ENCODE measurements at regions not wholly inside any gene's neighbourhood (a gene's known extent, or its start where the extent isn't known, plus 50 kb on each side); places are given as distances from the start of the nearest gene placed in this dataset.
"Not testable (repeated sequence)": the region's sequence is repeated elsewhere in the genome, so short reads cannot be mapped to it uniquely, and the experiment has no call there.

DNA sequence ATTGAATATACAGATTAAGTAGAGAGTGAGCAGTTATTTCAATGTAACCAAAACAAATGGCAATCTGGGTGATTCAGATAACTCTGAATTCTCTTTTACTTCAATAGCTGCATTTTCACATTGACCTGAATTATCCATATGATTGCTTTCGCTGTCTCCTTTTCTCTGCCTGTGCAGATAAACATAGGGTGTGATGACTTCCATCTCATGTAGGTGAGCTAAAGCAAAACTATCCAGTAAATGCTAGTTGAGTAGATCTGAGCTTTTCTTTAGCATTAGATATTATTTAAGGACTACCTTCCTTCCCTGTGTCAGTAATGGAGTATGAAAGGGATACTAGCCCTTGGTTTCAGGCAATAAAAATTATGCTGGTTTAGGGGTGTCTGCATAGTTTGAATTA, 288.6 kb downstream of the OXSM start:
- no peak for DNase-seq

DNA sequence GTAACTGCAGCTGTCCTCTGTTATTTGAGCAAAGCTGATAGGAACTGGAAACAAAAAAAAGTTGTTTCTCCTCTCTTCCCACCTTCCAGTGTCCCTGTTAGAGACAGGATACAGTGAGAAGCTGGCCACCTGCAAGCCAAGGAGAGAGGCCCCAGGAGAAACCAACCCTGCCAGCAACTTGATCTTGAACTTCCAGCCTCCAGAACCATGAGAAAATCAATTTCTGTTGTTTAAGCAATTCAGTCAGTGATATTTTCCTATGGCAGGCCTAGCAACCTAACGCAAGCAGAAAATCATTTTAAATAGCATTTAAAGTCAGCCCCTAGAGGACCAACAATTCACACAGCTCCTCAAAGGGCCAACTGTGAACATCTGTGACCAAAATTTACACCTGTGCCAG, 291.3 kb downstream of the OXSM start:
- no peak for DNase-seq

DNA sequence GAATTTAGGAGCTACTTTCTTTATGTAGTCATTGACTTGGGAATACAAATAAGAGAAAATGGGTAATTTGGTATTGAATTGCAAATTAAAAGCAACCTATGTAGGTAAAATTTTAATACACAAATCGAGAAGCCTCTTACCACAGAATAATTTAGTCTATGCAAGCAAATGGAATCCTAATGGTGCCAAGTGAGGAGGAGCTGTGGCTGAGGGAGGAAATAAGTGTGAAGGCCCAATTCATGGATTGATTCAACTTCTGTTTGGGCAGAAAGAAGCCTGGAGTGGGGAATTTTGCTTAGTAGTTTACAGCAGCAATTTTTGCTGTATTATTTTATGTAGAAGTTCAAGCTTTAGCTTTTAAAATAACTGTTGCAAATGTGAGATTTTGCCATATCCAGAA, 291.9 kb downstream of the OXSM start:
- no peak for DNase-seq

DNA sequence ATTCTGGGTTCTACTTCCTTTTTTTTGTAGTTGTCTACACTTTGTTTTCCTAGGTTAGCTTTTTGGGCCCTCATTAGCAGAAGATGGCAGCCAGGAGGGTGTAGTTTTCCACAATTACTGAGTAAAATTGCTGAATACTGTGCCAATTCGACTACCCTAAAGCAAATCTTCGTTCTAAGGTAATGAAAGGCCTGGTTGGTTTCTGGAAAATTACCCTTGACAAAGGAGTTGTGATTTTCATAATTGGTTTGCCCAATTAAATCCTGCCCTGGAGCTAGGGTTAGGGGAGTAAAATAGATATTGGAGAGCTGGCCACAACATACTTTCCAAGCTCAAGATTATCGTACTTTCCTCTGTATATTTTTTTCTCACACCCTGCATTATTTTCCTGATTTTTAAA, 293.0 kb downstream of the OXSM start:
- no peak for DNase-seq

DNA sequence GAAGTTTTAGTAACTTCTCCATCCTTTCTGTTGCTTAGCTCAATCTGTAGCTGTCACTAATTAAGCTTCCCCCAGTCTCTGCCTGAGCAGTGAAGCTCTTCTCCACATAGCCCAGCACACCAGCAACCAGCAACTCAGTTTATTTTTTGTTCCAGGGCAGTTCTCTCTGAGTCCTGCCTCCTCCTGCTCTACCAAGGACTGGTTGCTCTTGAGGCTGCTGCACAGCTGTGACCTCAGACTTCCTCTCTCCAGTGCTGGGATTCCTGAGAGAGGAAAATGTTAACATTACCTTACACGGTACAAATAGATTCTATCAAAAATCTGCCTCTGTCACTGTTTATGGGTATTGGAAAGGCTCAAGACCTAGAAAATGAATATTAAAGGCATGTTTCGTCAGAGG, 294.7 kb downstream of the OXSM start:
- DNase-seq = no peak

DNA sequence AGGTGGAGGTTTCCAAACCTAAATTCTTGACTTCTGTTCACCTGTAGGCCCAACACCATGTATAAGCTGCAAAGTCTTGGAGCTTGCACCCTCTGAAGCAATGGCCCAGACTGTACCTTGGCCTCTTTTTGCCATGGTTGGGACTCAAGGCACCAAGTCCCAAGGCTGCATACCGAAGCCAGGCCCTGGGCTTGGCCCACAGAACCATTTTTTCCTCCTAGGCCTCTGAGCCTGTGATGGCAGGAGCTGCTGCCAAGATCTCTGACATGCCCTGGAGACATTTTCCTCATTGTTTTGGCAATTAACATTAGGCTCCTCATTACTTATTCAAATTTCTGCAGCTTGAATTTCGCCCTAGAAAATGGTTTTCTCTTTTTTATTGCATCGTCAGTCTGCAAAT, 297.9 kb downstream of the OXSM start:
- no peak for DNase-seq

- DNase-seq = no peak
Measured at GRCh38 chr3:26089249-26089648, 299.4 kb downstream of the OXSM start.

- DNase-seq = no peak
Measured at GRCh38 chr3:26090589-26090988, 300.7 kb downstream of the OXSM start.

DNA sequence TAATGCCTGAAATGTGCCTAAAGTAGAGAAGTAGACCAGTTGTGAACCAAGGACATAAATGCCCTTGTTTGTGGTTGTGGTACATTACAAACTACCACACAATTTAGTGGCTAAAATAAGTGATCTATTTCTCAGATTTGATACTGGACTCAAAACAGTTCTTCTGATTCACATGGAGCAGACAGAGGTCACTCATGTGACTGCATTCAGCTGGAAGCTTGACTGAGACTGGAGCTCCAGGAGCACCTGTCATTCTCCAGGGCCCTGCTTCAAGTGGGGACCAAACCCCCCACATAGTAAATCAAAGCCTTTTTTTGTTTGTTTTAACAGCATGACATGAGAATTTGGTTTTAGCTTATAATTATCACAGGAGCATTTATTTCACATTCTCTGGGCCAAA, 301.2 kb downstream of the OXSM start:
- DNase-seq = no peak

DNA sequence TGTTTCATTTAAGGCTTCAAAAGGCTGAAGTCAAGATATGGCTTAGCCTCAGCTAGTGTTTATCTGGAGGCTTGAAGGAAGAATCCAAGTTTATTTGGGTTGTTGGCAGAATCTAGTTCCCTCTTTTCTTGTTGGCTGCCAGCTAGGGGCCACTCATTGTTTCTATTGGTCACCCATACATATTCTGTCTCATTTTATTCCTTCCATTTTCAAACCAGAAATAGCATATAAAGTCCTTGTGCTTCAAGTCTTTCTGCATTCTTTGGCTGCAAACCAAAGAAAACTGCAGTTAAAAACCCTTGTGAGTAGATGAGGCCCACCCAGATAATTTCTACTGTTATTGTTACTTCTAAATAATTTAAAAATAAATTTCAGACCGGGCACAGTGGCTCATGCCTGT, 301.7 kb downstream of the OXSM start:
- DNase-seq = no peak

GRCh38 chr3:26097111-26097510, 307.2 kb downstream of the OXSM start:
- not testable (repeated sequence) for DNase-seq

- DNase-seq = no peak
Measured at GRCh38 chr3:26099692-26100091, 309.8 kb downstream of the OXSM start.

GRCh38 chr3:26100176-26100575, 310.3 kb downstream of the OXSM start:
- DNase-seq = no peak

- DNase-seq = no peak
Measured at GRCh38 chr3:26102376-26102775, 312.5 kb downstream of the OXSM start.

DNA sequence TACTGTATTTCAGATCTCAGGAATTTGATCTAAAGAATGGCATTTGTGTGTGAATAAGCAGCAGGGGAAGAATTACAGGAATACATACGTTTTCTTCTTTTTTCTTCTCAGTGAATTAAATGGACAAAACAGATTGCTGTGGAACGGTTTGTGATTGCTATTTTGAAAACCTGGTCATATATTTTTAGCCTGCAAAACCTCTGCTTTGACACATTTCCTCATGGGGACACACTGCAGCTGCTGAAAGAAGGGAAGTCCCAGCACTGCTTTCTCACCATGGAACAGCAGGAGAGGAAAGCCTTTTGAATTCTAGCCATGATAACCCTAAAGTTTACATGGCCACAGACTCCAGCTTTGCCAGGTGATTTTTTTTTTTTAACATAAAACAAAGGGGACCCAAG, 315.0 kb downstream of the OXSM start:
- no peak for DNase-seq

- DNase-seq = no peak
Measured at GRCh38 chr3:26105261-26105660, 315.4 kb downstream of the OXSM start.

GRCh38 chr3:26106228-26106627, 316.3 kb downstream of the OXSM start:
- no peak for DNase-seq

DNA sequence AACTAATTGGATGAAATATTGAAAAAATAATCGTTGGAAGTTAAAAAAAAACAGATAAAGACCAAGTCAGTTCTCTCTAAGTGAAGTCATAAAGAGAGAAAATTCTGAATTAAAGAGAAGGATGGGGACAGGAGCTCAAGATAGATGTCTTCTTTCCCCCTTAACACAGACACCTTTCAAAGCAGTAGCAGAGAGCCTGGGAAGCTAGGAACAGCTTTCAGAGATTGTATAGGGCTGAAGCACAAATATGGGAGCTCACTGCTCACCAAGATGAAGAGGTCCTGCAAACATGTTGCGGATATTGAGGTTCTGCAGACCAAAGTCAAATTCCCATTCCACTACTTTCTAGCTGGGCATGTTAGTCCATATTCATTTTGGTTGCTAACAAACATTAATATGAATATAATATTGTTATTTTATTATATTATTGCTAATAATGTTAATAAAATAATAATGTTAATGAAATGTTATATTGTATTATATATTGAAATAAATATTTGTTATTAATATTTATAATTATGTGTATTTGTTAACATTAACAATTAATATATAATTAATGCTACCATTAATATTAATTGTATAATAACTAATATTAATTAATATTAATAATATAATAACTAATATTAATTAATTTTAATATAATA, 319.1 kb downstream of the OXSM start:
- DNase-seq = no peak

- no peak for DNase-seq
Measured at GRCh38 chr3:26114851-26115250, 325.0 kb downstream of the OXSM start.

DNA sequence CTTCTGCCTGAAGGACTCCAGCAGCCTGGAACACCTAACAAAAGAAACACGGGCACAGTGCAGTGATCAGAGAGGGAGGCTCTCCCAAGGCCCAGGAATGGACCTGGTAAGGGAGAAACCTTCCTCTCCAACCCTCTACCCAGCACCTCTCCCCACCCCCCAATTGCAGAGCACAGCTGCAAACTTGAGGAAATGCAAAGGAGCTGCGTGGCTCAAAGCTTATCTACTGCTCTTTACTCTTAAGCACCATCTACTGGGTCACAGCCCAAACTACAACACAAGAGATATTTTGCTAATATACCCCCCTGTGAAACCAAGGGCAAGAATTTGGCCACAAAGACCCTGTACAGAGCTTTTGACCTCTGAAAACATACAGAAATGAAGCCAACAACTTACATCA, 328.3 kb downstream of the OXSM start:
- no peak for DNase-seq

GRCh38 chr3:26132942-26133341, 343.1 kb downstream of the OXSM start:
- no peak for DNase-seq

DNA sequence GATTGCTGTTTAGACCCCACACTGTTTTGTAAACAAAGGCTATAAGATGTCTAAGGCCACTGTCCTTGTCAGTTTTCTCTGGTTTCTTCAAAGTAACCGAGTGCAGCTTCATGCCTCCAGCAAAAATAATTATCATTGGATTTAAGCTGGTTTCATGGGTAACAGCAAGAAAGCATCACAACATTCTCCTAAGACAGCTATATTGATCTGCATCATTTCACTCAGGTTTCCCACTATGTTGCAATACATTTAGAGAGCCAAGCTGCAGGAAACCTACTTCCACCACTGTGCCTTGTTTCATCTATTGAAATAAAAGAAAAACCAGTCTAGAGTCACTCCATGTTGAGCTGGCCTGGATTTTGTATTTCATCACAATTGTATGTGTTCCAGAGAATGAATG, 351.4 kb downstream of the OXSM start:
- DNase-seq = no peak

GRCh38 chr3:26145769-26146168, 355.9 kb downstream of the OXSM start:
- no peak for DNase-seq

DNA sequence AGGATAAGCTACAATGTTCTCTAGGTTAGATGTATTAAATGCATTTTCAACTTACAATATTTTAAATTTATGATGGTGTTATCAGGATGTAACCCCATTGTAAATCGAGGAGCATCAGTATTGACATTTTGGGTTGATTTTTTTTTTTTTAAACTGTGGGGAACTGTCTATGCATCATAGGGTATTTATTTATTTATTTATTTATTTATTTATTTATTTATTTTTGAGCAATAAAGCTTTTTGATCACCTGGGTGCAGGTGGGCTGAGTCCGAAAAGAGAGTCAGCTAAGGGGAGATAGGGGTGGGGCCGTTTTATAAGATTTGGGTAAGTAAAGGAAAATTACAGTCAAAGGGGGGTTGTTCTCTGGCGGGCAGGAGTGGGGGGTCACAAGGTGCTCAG, 367.5 kb downstream of the OXSM start:
- DNase-seq = not testable (repeated sequence)

GRCh38 chr3:26171006-26171405, 381.1 kb downstream of the OXSM start:
- no peak for DNase-seq

DNA sequence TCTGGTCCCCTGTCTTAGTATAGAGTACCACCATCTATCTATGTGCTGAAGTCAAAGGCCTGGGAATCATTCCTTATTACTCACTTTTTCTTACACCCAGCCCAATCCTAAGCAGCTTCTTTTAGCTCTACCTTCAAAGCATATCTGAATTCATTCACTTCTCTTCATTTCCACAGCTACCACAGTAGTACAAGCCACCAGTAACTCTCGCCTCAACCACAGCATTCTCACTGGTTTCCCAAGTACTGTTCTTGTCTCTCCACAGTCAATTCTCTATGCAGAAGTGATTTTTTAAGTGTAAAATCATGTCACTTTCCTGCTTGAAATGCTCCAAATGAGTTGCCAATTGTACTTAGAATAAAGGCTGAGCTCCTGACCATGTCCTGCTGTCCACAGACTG, 401.7 kb downstream of the OXSM start:
- DNase-seq = no peak
